H1 (cell line): ENCODE measurements at regions not wholly inside any gene's neighbourhood (a gene's known extent, or its start where the extent isn't known, plus 50 kb on each side); places are given as distances from the start of the nearest gene placed in this dataset.

Experiments used
- EZH2 ChIP-seq: fragments of 200-600 bp; sonication (generic); IDR thresholded peaks from 2 replicates; pipeline ENCODE4 v1.7.1; 2012; ENCODE audit warnings: low read depth, mild to moderate bottlenecking, moderate library complexity, low read length, inconsistent platforms; ENCODE audit not compliant: severe bottlenecking
- RBBP5 ChIP-seq: IDR thresholded peaks from 2 replicates; pipeline ENCODE4 v1.7.1; 2012; ENCODE audit warnings: low read depth, mild to moderate bottlenecking, inconsistent platforms, low read length, moderate library complexity, borderline replicate concordance
- SP4 ChIP-seq: IDR thresholded peaks from 2 replicates; pipeline ENCODE4 v1.6.1; 2012; ENCODE audit warnings: low read length, inconsistent platforms

- peak; percentile 29; the same call in 1 of the 2 replicates for TF ChIP-seq RBBP5
- TF ChIP-seq SP4 = no peak
- peak; percentile 54 for TF ChIP-seq EZH2
These were observed 57.5 kb downstream of the UNCX start (continued) for GRCh38 chr7:1290026-1290678.
